Progenitor cell of endocrine pancreas (in vitro differentiated cells): ENCODE measurements at regions not wholly inside any gene's neighbourhood (a gene's known extent, or its start where the extent isn't known, plus 50 kb on each side); places are given as distances from the start of the nearest gene placed in this dataset.

Experiments used
- DNase-seq: peaks from one replicate; pipeline ENCODE4 v3.0.0; 2021; ENCODE audit warnings: low spot score; ENCODE audit not compliant: unreplicated experiment
- H3K27ac Mint-ChIP-seq: 2 replicates; pipeline ENCODE4 v1.8.0; 2021; ENCODE audit warnings: mild to moderate bottlenecking, moderate library complexity, mixed read lengths
- H3K27me3 Mint-ChIP-seq: 2 replicates; pipeline ENCODE4 v1.8.0; 2021; ENCODE audit warnings: mixed read lengths
- H3K36me3 Mint-ChIP-seq: 2 replicates; pipeline ENCODE4 v1.8.0; 2022; ENCODE audit warnings: mixed read lengths; ENCODE audit not compliant: insufficient read depth
- H3K4me1 Mint-ChIP-seq: 2 replicates; pipeline ENCODE4 v1.8.0; 2021; ENCODE audit warnings: low read depth, mixed read lengths
- H3K4me3 Mint-ChIP-seq: 2 replicates; pipeline ENCODE4 v1.8.0; 2021; ENCODE audit warnings: low read depth, mild to moderate bottlenecking, moderate library complexity, mixed read lengths
- H3K9me3 Mint-ChIP-seq: 2 replicates; pipeline ENCODE4 v1.8.0; 2021; ENCODE audit warnings: low read depth, mixed read lengths
- TF ChIP-seq, protein P1 (sequence below): fragments of 200-600 bp; sonication (generic); IDR thresholded peaks from one replicate; pipeline ENCODE4 v1.5.0; 2021; ENCODE audit warnings: antibody characterized with exemption, mild to moderate bottlenecking; ENCODE audit not compliant: unreplicated experiment

DNA sequence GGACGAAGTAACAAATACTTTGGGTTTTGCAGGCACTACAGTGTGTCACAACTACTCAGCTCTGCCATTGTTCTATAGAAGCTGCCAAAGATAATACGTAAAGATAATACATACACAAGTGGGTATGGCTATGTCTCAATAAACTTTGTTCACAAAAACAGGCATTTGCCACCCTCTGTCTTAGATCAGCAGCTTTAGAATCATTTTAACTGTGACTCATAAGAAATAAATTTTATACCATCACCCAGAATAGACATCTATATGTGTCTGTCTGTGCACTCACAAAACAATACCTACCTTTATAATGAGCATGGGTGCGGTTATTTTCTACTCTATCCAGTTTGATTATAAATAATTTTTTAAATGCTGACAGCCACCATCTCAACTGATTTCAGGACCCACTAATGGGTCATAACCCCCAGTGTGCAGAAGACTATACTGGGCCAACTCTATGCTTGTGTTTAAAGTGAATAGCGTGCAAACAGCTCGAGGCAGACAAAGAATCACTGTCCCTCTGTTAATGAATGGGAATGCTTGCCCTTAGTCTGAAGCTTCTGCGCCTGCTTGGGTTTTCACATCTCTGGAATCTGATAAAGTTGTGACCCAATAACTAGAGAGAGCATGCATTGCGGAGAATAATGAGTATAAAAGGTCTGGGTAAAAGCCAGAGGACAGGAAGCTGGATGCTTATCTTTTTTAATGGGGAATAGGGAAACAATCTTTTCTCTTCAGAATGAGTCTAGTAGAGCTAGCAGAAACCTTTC, 216.2 kb downstream of the PLPP3 start:
- no peaks in the 10 kb centered on the region for H3K36me3 Mint-ChIP-seq
- no peaks in the 10 kb centered on the region for H3K9me3 Mint-ChIP-seq
- H3K27me3 Mint-ChIP-seq, result no peaks in the 10 kb centered on the region
- H3K27ac Mint-ChIP-seq, result no peak overlapping the region
- H3K4me1 Mint-ChIP-seq, result peaks cover 7% of the 10 kb centered on the region
- no peak overlapping the region for H3K4me3 Mint-ChIP-seq
- DNase-seq, result no peak
- TF ChIP-seq, protein P1, sequence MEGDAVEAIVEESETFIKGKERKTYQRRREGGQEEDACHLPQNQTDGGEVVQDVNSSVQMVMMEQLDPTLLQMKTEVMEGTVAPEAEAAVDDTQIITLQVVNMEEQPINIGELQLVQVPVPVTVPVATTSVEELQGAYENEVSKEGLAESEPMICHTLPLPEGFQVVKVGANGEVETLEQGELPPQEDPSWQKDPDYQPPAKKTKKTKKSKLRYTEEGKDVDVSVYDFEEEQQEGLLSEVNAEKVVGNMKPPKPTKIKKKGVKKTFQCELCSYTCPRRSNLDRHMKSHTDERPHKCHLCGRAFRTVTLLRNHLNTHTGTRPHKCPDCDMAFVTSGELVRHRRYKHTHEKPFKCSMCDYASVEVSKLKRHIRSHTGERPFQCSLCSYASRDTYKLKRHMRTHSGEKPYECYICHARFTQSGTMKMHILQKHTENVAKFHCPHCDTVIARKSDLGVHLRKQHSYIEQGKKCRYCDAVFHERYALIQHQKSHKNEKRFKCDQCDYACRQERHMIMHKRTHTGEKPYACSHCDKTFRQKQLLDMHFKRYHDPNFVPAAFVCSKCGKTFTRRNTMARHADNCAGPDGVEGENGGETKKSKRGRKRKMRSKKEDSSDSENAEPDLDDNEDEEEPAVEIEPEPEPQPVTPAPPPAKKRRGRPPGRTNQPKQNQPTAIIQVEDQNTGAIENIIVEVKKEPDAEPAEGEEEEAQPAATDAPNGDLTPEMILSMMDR, result no peak

- DNase-seq, result no peak
- Mint-ChIP-seq H3K27ac (no peak overlapping the region), H3K36me3 (no peaks in the 10 kb centered on the region), H3K4me1 (peaks cover 21% of the 10 kb centered on the region), H3K27me3 (no peaks in the 10 kb centered on the region), H3K9me3 (no peaks in the 10 kb centered on the region), H3K4me3 (no peak overlapping the region)
- TF ChIP-seq, protein P1, result no peak
Observed at GRCh38 chr1:56360021-56360420, 219.3 kb downstream of the PLPP3 start.

DNA sequence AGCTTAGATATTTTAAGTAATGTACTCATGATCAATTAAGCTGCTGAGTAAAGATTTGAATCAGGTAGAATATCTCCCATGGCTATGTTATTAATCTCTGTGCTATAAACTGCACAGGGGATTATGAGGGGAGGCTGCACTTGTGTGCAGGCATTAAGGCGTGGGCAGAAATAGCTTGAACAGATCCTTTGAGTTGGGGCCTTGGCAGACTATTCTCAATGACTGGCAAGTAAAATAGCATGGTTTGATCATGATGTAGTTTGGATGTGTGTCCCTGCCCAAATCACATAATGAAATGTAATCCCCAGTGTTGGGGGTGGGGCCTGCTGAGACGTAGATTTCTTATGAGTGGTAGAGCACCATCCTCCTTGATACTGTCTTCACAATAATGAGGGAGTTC, 220.3 kb downstream of the PLPP3 start:
- TF ChIP-seq, protein P1, result no peak
- no peaks in the 10 kb centered on the region for H3K9me3 Mint-ChIP-seq
- no peak overlapping the region for H3K27ac Mint-ChIP-seq
- no peaks in the 10 kb centered on the region for H3K36me3 Mint-ChIP-seq
- H3K27me3 Mint-ChIP-seq, result no peaks in the 10 kb centered on the region
- DNase-seq, result no peak
- no peak overlapping the region for H3K4me3 Mint-ChIP-seq
- peaks cover 21% of the 10 kb centered on the region for H3K4me1 Mint-ChIP-seq

- H3K4me3 Mint-ChIP-seq, result no peak overlapping the region
- H3K27me3 Mint-ChIP-seq, result peaks cover 2% of the 10 kb centered on the region
- no peaks in the 10 kb centered on the region for H3K36me3 Mint-ChIP-seq
- peaks cover 17% of the 10 kb centered on the region for H3K4me1 Mint-ChIP-seq
- H3K9me3 Mint-ChIP-seq, result no peaks in the 10 kb centered on the region
- DNase-seq, result no peak
- TF ChIP-seq, protein P1, result no peak
- H3K27ac Mint-ChIP-seq, result no peak overlapping the region
Observed at GRCh38 chr1:56357927-56358690, 221.3 kb downstream of the PLPP3 start.

- no peak for DNase-seq
- TF ChIP-seq, protein P1, result no peak
- H3K36me3 Mint-ChIP-seq, result no peaks in the 10 kb centered on the region
- H3K27ac Mint-ChIP-seq, result no peak overlapping the region
- no peaks in the 10 kb centered on the region for H3K9me3 Mint-ChIP-seq
- H3K4me1 Mint-ChIP-seq, result peaks cover 14% of the 10 kb centered on the region
- H3K4me3 Mint-ChIP-seq, result no peak overlapping the region
- H3K27me3 Mint-ChIP-seq, result peaks cover 2% of the 10 kb centered on the region
Observed at GRCh38 chr1:56356376-56356990, 222.9 kb downstream of the PLPP3 start.
